Suprapubic skin (tissue), 4 donors: ENCODE measurements at regions not wholly inside any gene's neighbourhood (a gene's known extent, or its start where the extent isn't known, plus 50 kb on each side); places are given as distances from the start of the nearest gene placed in this dataset.

ENCODE experiments used
- CTCF ChIP-seq, 2 donors: fragments of 200-600 bp in 1 of 2; fragments of 450-650 bp in 1 of 2; sonication (generic) in 1 of 2; IDR thresholded peaks; one replicate each; pipeline ENCODE4 v1.5.1; 2016 to 2019; ENCODE audit warnings: antibody characterized with exemption in 2 of 2, mild to moderate bottlenecking in 1 of 2, moderate library complexity in 1 of 2
- EP300 ChIP-seq: sonication (generic); formaldehyde crosslinking; IDR thresholded peaks from one replicate; pipeline ENCODE4 v1.6.1; 2017; ENCODE audit warnings: antibody characterized with exemption
- POLR2A ChIP-seq, 2 donors: fragments of 450-650 bp; IDR thresholded peaks; one replicate each; pipeline ENCODE4 v1.6.1; 2017; ENCODE audit warnings: antibody characterized with exemption in 2 of 2, mild to moderate bottlenecking in 2 of 2, moderate library complexity in 2 of 2
- POLR2AphosphoS5 ChIP-seq, 3 donors: sonication (generic); formaldehyde crosslinking; IDR thresholded peaks; one replicate each; pipeline ENCODE4 v1.6.1; 2017; ENCODE audit warnings: antibody characterized with exemption in 3 of 3

GRCh38 chr13:70784207-70784989, 676.1 kb upstream of the KLHL1 start:
- no peak for TF ChIP-seq CTCF (IDR thresholded peaks at IDR 0.05)
- TF ChIP-seq EP300: no peak
- TF ChIP-seq POLR2A (IDR thresholded peaks at IDR 0.05): no peak
- TF ChIP-seq POLR2AphosphoS5 (IDR thresholded peaks at IDR 0.05): no peak
